Choroid plexus epithelial cell (primary cell): ENCODE measurements at regions not wholly inside any gene's neighbourhood (a gene's known extent, or its start where the extent isn't known, plus 50 kb on each side); places are given as distances from the start of the nearest gene placed in this dataset.
A peak's percentile ranks its signal among the peaks of the same experiment; 100 is the strongest.

Source experiments
- DNase-seq: peaks from one replicate; pipeline ENCODE4 v3.0.0-alpha.2; 2010; ENCODE audit warnings: low read depth
- H3K4me3 ChIP-seq: 2 replicates; pipeline ENCODE4 v1.5.1; 2011; ENCODE audit warnings: low read depth, mild to moderate bottlenecking, control low read depth, low read length, moderate library complexity
- TF ChIP-seq, protein P1 (sequence below): conservative IDR thresholded peaks from 2 replicates; pipeline ENCODE4 v1.5.1; 2011; ENCODE audit warnings: low read depth, mild to moderate bottlenecking, control low read depth, inconsistent platforms, low read length, moderate library complexity

DNA sequence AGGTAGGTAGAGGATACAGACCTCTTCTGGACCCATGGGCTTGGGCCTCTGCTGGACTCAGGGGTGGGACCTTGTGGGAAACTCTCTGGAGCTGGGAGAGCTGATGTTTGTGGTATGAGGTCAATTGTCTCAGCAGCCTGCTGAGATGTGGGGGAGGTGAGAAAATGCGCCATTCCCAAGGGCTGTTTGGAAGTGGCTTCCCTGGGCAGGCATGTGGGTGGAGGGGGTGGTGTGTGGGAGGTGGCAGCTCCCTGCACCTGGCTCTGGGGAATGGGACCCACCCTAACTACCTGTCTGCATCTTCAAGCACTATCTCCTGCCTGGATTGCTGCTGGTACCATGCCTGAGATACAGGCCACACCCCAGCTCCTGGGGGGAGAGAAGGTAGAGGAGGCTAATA, 97.4 kb upstream of the THY1 start:
- no peak for DNase-seq
- H3K4me3 ChIP-seq = no peak overlapping the region
- TF ChIP-seq, protein P1, sequence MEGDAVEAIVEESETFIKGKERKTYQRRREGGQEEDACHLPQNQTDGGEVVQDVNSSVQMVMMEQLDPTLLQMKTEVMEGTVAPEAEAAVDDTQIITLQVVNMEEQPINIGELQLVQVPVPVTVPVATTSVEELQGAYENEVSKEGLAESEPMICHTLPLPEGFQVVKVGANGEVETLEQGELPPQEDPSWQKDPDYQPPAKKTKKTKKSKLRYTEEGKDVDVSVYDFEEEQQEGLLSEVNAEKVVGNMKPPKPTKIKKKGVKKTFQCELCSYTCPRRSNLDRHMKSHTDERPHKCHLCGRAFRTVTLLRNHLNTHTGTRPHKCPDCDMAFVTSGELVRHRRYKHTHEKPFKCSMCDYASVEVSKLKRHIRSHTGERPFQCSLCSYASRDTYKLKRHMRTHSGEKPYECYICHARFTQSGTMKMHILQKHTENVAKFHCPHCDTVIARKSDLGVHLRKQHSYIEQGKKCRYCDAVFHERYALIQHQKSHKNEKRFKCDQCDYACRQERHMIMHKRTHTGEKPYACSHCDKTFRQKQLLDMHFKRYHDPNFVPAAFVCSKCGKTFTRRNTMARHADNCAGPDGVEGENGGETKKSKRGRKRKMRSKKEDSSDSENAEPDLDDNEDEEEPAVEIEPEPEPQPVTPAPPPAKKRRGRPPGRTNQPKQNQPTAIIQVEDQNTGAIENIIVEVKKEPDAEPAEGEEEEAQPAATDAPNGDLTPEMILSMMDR = no peak

DNA sequence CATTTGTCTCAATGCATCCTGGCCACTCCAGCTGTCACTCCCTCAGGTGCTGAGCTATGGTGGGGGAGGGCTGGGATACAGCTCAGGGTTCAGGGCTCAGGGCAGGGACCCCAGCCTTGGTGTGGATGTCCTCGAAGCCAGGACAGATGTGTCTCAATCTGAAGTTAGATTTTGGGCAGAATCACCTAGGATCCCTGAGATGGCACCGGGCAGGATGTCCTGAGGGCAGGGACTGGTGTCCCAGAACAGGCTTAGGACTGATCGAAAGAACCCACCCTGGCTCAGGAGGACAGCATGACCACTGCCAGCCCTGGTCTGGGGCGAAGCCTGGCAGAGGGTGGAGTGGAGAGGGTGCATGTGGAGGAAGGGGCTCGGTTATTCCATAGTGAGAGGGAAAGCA, 96.8 kb upstream of the THY1 start:
- TF ChIP-seq, protein P1 = no peak
- DNase-seq = no peak
- H3K4me3 ChIP-seq = no peak overlapping the region

DNA sequence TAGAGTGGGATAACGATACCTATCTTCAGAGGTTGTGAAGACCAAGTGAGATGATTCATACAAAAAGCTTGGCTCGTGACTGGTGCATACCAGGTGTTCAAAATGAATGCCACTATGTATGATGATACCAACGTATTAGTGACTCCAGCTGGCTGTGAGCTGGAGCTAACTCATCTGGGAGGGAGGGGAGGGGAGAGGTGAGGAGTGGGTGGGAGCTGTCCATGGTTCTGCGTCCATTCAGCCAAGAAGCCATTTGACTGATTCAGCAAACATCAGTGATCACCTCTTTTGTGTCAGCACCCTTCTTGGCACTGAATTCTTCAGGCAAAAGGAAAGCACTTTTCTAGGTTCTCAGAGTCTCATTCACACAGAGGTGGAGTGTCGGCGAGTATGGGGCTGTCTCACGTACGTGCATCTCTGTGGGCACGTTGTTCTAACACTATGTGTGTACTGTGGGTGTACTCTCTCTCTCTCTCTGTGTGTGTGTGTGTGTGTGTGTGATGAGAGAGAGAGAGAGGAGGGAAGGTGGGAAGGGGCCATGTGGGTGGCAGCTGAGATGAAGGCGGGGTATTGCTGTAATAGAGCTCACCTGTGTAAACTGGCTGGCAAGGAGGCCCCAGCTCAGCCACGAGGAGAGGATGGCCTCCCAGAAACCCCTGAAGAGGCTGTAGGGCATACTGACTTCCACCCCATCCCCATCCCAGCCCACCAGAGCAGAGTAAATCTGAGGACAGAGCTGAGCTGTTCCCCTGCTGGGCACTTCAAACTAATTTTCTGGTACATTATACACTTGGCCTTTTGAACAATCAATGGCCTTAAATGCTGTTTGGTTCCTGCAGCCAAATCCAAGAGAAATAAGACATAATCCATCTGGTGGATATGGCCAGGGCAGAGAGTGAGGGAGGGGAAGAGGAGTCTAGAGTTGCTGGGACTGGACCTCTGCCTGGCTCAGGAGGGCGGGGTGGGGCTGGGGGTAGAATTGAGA, 96.1 kb upstream of the THY1 start:
- no peak overlapping the region for H3K4me3 ChIP-seq
- DNase-seq = peak; percentile 53
- TF ChIP-seq, protein P1 = no peak

DNA sequence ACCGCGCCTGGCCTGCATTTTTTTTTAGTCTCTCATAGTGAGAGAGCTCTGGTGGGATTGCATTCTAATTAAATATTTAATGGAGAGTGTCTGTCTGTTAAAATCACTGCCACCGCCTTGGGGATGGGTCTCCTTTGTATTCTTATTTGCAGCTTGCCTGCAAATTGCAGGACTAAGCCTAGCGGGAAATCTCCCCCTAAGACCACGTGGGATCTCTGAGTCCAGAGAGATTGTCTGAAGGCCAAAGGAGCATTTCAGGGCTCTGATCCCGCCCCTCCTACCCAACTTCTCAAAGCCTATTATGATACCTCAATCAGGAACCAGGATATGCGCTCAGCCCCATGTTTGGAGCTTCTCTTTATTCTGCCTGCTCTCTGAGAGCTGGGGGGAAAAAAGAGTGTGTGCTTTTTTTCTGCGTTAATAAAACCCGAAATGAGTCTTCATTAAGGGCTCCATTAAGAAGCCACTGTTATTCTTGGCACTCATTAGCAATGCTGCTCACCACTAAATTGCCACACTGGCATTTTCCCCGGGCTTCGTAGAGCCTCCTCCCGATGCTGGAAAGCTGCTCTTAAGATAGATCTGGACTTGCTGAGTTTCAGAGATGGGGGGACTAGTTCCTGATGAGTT, 92.9 kb upstream of the THY1 start:
- no peak overlapping the region for H3K4me3 ChIP-seq
- DNase-seq = no peak
- TF ChIP-seq, protein P1 = no peak

DNA sequence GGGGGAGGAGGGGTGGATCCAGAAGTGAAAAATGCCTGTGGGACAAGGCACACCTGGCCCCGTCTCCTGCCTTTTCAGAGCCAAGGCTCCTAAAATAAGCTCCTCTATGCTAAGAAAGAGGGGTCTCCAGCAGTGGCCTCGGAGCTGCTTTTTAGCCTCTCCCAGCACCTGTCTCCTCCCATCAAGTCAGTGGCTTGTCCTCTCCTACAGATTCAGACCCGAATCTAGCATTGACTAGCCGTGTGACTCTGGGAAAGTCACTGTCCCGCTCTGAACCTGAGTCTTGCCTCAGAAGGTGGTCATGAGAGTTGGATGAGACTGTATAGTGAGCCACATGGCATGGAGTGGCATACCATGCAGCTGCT, 90.8 kb upstream of the THY1 start:
- no peak for DNase-seq
- H3K4me3 ChIP-seq = no peak overlapping the region
- TF ChIP-seq, protein P1 = no peak

DNA sequence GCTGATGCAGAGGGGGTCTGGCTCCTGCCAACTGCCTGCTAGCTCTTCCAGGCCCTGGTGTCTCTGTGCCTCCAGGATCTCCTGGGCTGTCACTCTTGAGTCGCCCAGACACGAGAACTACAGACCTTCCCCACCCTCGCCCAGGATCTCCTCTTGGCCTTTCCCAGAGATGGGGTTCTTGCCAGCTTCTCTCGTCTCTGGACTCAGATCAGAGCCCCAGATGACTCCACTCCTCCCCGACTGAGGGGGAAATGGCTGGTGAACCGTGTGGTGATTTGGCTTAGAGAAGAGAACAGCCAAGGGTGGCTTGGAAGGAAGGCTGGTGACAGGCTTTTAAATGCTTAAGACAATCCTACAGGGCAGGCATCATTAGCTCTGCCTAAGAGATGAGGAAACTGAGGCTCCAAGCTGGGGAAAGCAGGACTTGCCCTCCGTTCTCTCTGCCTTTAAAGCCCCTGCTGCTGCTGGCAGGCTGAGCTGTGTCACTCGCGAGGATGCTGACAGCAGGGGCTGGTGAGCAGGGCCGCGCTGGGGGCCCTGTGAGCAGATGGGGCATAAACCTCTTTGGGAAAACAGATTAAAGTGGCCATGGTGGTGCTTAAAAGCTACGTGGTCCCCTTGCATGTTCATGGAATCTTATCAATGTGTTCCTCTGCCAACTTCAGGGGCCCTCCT, 90.3 kb upstream of the THY1 start:
- no peak overlapping the region for H3K4me3 ChIP-seq
- TF ChIP-seq, protein P1 = no peak
- DNase-seq = no peak
